GM12875 (cell line): ENCODE measurements at regions not wholly inside any gene's neighbourhood (a gene's known extent, or its start where the extent isn't known, plus 50 kb on each side); places are given as distances from the start of the nearest gene placed in this dataset.
"Not testable (repeated sequence)": the region's sequence is repeated elsewhere in the genome, so short reads cannot be mapped to it uniquely, and the experiment has no call there.

Source experiments
- H3K4me3 ChIP-seq: one replicate; pipeline ENCODE4 v1.5.1; 2011; ENCODE audit warnings: low read depth, low read length, control low read depth
- CTCF ChIP-seq: IDR thresholded peaks from 2 replicates; pipeline ENCODE4 v1.5.1; 2011; ENCODE audit warnings: low read depth, mild to moderate bottlenecking, control low read depth, inconsistent platforms, low read length, moderate library complexity, borderline replicate concordance; ENCODE audit not compliant: insufficient read depth

GRCh38 chr6:102832021-102832420 lies 1438.5 kb downstream of the GRIK2 start:
- no peak overlapping the region for H3K4me3 ChIP-seq
- no peak for TF ChIP-seq CTCF

- TF ChIP-seq CTCF: no peak
- no peak overlapping the region for H3K4me3 ChIP-seq
Measured at GRCh38 chr6:102820098-102820497, 1426.6 kb downstream of the GRIK2 start.

GRCh38 chr6:102815207-102815606 lies 1421.7 kb downstream of the GRIK2 start:
- H3K4me3 ChIP-seq: no peak overlapping the region
- TF ChIP-seq CTCF: no peak

DNA sequence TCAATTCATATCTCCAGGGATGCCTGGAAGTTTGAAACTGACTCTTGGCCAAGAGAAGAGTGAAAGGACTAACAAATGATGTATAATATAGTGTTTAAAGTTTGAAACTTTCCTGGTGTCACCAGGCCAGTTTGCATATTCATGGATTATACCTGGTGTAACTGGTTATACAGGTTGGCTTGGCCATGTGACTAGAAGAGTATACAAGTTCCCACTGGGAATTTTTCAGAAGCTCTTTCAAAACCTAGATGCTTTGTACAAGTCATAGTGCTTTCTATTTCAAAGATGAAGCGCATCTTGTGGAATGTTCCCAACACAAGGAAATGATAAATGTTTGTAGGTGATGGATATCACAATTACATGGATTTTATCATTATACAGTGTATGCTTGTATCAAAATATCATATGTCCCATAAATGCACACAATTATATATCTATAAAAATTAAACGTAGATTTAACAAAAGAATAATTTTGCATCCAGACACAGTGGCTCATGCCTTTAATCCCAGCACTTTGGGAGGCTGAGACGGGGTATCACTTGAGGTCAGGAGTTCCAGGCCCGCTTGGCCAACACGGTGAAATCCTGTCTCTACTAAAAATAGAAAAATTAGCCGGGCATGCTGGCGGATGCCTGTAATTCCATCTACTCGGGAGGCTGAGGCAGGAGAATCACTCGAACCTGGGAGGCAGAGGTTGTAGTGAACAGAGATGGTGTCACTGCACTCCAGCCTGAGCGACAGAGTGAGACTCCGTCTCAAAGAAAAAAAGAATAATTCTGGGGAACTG lies 1420.2 kb downstream of the GRIK2 start:
- TF ChIP-seq CTCF: no peak
- H3K4me3 ChIP-seq: no peak overlapping the region

DNA sequence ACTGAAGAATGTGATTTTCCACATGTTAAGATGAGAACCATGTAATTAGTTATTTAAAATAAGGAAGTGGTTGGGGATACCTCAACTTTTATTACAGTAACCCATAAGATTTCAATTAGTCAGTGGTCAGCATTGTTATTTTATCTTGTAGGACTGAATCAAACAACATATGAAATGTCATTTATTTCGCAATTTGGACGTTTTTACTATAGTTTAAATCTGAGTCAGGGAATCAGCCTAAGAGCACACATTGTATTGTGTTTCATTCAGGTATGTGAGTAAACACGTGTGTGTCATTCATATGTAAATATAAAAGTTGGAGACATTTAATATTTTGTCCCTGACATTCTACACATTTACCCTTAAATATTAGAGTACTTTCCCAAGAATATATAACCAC lies 1418.7 kb downstream of the GRIK2 start:
- no peak for TF ChIP-seq CTCF
- H3K4me3 ChIP-seq: no peak overlapping the region

- not testable (repeated sequence) for H3K4me3 ChIP-seq
Measured at GRCh38 chr6:102808944-102809505, 1415.5 kb downstream of the GRIK2 start.

GRCh38 chr6:102799051-102799450 lies 1405.5 kb downstream of the GRIK2 start:
- TF ChIP-seq CTCF: no peak
- H3K4me3 ChIP-seq: no peak overlapping the region
